DND-41 (cell line): ENCODE measurements at regions not wholly inside any gene's neighbourhood (a gene's known extent, or its start where the extent isn't known, plus 50 kb on each side); places are given as distances from the start of the nearest gene placed in this dataset.

Experiments used
- CTCF ChIP-seq: IDR thresholded peaks from 2 replicates; pipeline ENCODE4 v1.5.1; 2012; ENCODE audit warnings: borderline replicate concordance, low read length, moderate library complexity, mild to moderate bottlenecking; ENCODE audit not compliant: poor library complexity, severe bottlenecking; ENCODE audit errors: extremely low read depth
- EZH2 ChIP-seq: IDR thresholded peaks from 3 replicates; pipeline ENCODE4 v1.6.1; 2012; ENCODE audit warnings: borderline replicate concordance, low read depth, mild to moderate bottlenecking, moderate library complexity, low read length, inconsistent platforms; ENCODE audit not compliant: severe bottlenecking

DNA sequence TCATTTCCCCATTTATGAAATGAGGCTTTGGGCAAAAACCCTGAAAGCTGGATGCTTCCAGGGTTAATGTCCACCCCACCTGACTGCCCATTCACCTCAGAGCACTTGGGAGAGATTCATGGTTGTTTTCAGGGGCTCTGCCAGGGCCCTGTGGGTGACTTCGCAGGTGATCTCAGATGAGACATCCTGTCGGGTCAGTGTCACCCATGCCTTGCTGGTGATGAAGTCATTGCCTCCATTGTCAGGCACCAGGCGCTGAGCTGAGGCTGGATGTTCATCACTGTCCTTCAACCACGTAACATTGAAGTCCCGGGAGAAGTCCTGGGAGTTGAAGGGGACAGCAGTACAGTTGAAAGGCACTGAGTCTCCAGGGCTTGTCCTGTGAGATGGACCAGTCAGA, 115.6 kb upstream of the SIRPA start:
- TF ChIP-seq CTCF (no peak), EZH2 (no peak)
